Right cardiac atrium (tissue), 5 donors: ENCODE measurements at regions not wholly inside any gene's neighbourhood (a gene's known extent, or its start where the extent isn't known, plus 50 kb on each side); places are given as distances from the start of the nearest gene placed in this dataset.

Experiments
- ATAC-seq, 2 donors: fragments of 200-7000 bp; cut with Tn5 transposase; one replicate each; pipeline versions ENCODE4 v1.8.0 to v1.9.1; 2020; ENCODE audit warnings: moderate library complexity in 2 of 2, mild to moderate bottlenecking in 1 of 2
- DNase-seq, 3 donors: peaks; one replicate each; pipeline ENCODE4 v3.0.0-alpha.2; 2020
- H3K27ac ChIP-seq: one replicate; pipeline ENCODE4 v1.5.1; 2013; ENCODE audit warnings: mild to moderate bottlenecking, low read length, control low read depth, moderate library complexity
- H3K27me3 ChIP-seq: one replicate; pipeline ENCODE4 v1.6.1; 2013; ENCODE audit not compliant: control insufficient read depth, insufficient read depth
- H3K4me1 ChIP-seq: one replicate; pipeline ENCODE4 v1.6.1; 2013; ENCODE audit warnings: low read length; ENCODE audit not compliant: control insufficient read depth, insufficient read depth
- H3K4me3 ChIP-seq: one replicate; pipeline ENCODE4 v1.5.1; 2013; ENCODE audit warnings: low read length, control low read depth
- H3K9me3 ChIP-seq: one replicate; pipeline ENCODE4 v1.6.1; 2013; ENCODE audit warnings: low read length; ENCODE audit not compliant: control insufficient read depth
- WGBS: extraction: QIAGEN DNeasy Blood & Tissue Kit; methylation state at CpG from one replicate; pipeline ENCODE4 v1.1.7; 2013; 5-methylcytosine and 5-hydroxymethylcytosine counted together
- intact Hi-C, 4 donors: fragments of 100-400 bp; cut with DNase I; formaldehyde crosslinking; loops; one replicate each; pipeline versions ENCODE4 v1.11.0 to v1.14.0; 2022 to 2023
- donor health status: healthy with polysubstance abuse.
- donor health status: DM: no; HTN: yes; CAD: no.
- donor health status: DM: no; HTN: no; CAD: no.
- donor health status: DM: no; HTN: yes; CAD: no; lungs with severe emphysema.
- donor health status: DM: yes; HTN: yes; CAD: no.

DNA sequence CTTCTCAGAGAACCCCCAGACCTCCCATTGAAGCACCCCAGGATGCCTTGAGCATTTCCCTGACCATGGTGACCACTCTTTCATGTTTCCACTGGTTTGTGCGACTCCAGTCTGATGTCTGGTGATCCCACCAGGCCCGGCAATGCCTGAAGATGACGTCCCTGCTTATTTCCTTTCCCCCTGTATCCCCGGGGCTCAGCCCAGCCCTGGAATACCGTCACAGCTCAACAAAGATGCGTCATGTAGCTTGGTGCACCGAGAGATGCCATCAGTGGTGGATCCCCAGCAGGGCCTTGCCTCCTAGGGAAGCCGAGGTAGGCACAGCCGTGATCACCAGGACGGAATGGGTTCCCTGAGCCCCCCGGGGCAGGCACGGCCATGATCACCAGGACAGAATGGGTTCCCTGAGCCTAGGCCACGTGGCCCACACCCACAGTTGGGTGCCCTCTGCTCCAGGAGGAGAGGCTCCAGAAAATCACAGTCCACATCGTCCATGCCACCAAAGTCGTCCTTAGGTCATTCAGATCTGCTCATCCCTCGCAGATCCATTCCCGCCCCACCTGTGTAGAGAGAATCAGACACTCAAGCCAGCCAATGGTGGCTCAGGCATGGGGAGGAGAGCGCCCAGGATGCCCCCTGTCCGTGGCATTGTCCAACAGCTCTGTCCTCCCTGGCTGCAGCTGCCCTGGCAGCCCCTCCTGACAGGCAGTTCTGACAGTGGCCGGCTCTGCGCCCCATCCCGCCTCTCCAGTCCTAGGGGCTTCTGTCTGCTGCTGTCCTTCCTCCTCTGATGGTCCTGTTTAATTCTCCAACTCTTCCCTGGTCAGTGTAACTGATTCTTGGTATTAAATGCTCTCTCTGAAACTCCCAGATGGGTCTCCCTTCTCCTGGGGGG, 261.1 kb downstream of the RBFOX3 start:
- H3K4me3 ChIP-seq: no peak overlapping the region
- H3K27me3 ChIP-seq: no peaks in the 10 kb centered on the region
- DNase-seq: no peak

DNA sequence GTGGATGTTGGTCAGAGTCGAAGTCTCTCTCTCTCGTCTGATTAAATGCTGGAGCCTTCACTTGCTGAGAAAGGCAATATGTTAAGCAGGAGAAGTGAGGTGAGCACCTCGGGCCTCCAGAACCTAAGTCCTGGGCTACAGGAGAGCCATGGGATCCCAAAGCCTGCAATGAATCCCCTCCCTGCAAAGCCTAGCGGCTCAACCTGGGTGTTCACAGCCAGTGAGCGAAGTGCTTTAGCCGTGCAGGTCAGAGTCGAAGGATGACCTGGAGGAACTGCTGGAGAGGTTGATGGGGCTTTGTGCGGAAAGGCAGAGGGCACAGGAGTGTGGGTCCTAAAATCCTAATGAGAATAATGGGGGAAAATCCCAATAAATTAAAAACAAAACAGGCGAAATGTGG, 267.8 kb downstream of the ENGASE start:
- intact Hi-C loops: no loop called here
- whole genome bisulfite sequencing: 64% methylated on average over 9 of the region's 9 CpGs
- Histone ChIP-seq H3K9me3 (no peaks in the 10 kb centered on the region), H3K27ac (no peak overlapping the region), H3K4me3 (no peak overlapping the region), H3K4me1 (no peaks in the 10 kb centered on the region), H3K27me3 (no peaks in the 10 kb centered on the region)
- DNase-seq: no peak
- no peak for ATAC-seq

More for the DNA sequence above, 261.1 kb downstream of the RBFOX3 start:
- intact Hi-C loops: no loop called here
- Histone ChIP-seq H3K27ac (no peak overlapping the region), H3K9me3 (no peaks in the 10 kb centered on the region), H3K4me1 (no peaks in the 10 kb centered on the region)
- no peak for ATAC-seq
- 74% methylated on average over 22 of the region's 22 CpGs for WGBS

GRCh38 chr17:79341816-79342215, 267.2 kb downstream of the ENGASE start:
- no peaks in the 10 kb centered on the region for H3K9me3 ChIP-seq

DNA sequence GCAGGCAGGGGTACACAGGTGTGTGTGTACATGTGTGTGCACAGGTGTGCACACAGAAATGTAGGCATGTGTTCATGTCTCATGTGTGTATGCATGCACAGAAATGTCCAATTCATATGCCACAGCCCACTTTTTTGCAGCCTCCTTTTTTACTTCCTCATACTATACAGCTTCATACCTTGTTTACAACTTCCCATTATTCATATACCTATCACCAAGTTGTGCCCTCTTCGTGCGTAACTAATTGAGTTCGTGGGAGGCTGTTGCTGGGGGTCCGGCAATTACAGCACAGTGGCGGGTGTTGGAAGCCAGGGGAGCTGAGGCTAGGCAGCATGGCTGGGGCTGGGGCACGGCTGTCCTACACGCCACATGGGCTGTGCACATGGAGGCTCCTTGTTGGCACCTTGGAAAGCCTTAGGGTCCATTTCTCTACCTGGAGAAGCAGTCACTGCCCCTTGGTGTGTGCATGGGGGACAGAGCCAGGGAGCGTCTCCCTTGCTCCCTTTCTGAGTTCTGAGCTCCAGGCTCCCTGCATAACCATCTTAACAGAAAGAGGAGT, 266.7 kb downstream of the ENGASE start:
- no peak for DNase-seq
- 80% methylated on average over 8 of the region's 8 CpGs for whole genome bisulfite sequencing
- H3K27me3 ChIP-seq: no peaks in the 10 kb centered on the region

More at GRCh38 chr17:79341816-79342215, 267.2 kb downstream of the ENGASE start:
- Histone ChIP-seq H3K4me1 (no peaks in the 10 kb centered on the region), H3K27ac (no peak overlapping the region), H3K27me3 (no peaks in the 10 kb centered on the region), H3K4me3 (no peak overlapping the region)
- 66% methylated on average over 8 of the region's 8 CpGs for WGBS
- DNase-seq (no peak), ATAC-seq (no peak)
- intact Hi-C loops: no loop called here

GRCh38 chr17:79340333-79341221, 266.0 kb downstream of the ENGASE start:
- Histone ChIP-seq H3K4me1 (no peaks in the 10 kb centered on the region), H3K27me3 (no peaks in the 10 kb centered on the region), H3K9me3 (no peaks in the 10 kb centered on the region), H3K27ac (no peak overlapping the region), H3K4me3 (no peak overlapping the region)
- 69% methylated on average over 12 of the region's 12 CpGs for WGBS
- intact Hi-C loops: no loop called here
- no peak for ATAC-seq
- DNase-seq: no peak

More for the DNA sequence above, 266.7 kb downstream of the ENGASE start:
- Histone ChIP-seq H3K4me3 (no peak overlapping the region), H3K27ac (no peak overlapping the region), H3K4me1 (no peaks in the 10 kb centered on the region), H3K9me3 (no peaks in the 10 kb centered on the region)
- no peak for ATAC-seq
- intact Hi-C loops: no loop called here

DNA sequence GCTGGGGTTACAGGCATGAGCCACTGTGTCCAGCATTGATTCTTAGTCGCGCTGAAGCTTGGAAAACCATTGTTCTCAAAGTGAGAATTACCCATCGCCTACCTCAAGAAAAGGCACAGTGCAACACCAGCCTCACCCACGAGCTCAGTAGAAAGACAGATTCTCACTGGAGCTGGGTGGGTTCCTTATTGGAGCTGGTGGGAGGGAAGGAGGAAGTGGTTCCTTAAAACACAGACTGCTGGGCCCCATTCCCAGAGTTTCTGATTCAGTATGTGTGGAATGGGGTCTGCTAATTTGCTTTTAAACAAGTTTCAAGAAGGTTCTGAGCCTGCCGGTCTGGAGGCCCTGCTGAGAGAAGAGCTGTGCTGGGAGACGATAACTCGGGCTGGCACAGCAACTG, 264.7 kb downstream of the ENGASE start:
- intact Hi-C loops: no loop called here
- Histone ChIP-seq H3K9me3 (no peaks in the 10 kb centered on the region), H3K4me1 (no peaks in the 10 kb centered on the region), H3K4me3 (no peak overlapping the region), H3K27me3 (no peaks in the 10 kb centered on the region), H3K27ac (no peak overlapping the region)
- DNase-seq (no peak), ATAC-seq (no peak)
- 75% methylated on average over 7 of the region's 7 CpGs for WGBS

GRCh38 chr17:79338604-79339003, 264.0 kb downstream of the ENGASE start:
- no peaks in the 10 kb centered on the region for H3K27me3 ChIP-seq

GRCh38 chr17:79338152-79338551, 263.5 kb downstream of the ENGASE start:
- Histone ChIP-seq H3K4me1 (no peaks in the 10 kb centered on the region), H3K27ac (no peak overlapping the region), H3K27me3 (no peaks in the 10 kb centered on the region), H3K9me3 (no peaks in the 10 kb centered on the region), H3K4me3 (no peak overlapping the region)
- DNase-seq (no peak), ATAC-seq (no peak)
- WGBS: 51% methylated on average over 7 of the region's 7 CpGs
- intact Hi-C loops: no loop called here

More at GRCh38 chr17:79338604-79339003, 264.0 kb downstream of the ENGASE start:
- no peak overlapping the region for H3K4me3 ChIP-seq
- WGBS: 51% methylated on average over 4 of the region's 4 CpGs
- intact Hi-C loops: no loop called here
- ATAC-seq (no peak), DNase-seq (no peak)
- no peak overlapping the region for H3K27ac ChIP-seq
- no peaks in the 10 kb centered on the region for H3K9me3 ChIP-seq
- no peaks in the 10 kb centered on the region for H3K4me1 ChIP-seq

DNA sequence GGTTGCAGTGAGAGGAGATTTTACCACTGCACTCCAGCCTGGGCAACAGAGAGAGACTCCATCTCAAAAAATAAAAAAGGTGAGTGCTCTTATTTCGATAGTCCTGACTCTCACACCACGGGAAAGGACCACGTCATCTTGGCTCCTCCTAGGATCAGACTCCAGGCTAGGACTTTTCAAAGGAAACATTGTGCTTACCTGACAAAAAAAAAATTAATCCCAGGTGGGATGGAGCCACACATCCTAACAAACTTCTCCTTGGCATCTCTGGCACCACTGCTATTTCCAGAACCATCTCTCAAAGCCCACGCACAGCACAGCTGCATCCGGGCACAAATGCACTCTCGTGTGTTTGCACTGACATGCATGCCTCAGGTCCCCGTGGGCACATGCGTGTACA, 262.4 kb downstream of the ENGASE start:
- Histone ChIP-seq H3K27ac (no peak overlapping the region), H3K9me3 (no peaks in the 10 kb centered on the region), H3K27me3 (no peaks in the 10 kb centered on the region), H3K4me3 (no peak overlapping the region), H3K4me1 (no peaks in the 10 kb centered on the region)
- no peak for DNase-seq
- intact Hi-C loops: no loop called here
- ATAC-seq: no peak
- 72% methylated on average over 8 of the region's 8 CpGs for WGBS

- intact Hi-C loops: no loop called here
- Histone ChIP-seq H3K9me3 (no peaks in the 10 kb centered on the region), H3K4me3 (no peak overlapping the region), H3K27ac (no peak overlapping the region), H3K4me1 (no peaks in the 10 kb centered on the region), H3K27me3 (no peaks in the 10 kb centered on the region)
- DNase-seq (no peak), ATAC-seq (no peak)
- 70% methylated on average over 12 of the region's 12 CpGs for WGBS
Measured at GRCh38 chr17:79335456-79335855, 260.8 kb downstream of the ENGASE start.
